Stimulated activated CD8-positive, alpha-beta memory T cell treated with anti-CD3 and anti-CD28 coated beads, Interleukin-2, amount 100 ng/mL, for 48 hours (primary cell): ENCODE measurements at regions not wholly inside any gene's neighbourhood (a gene's known extent, or its start where the extent isn't known, plus 50 kb on each side); places are given as distances from the start of the nearest gene placed in this dataset.
"Not testable (repeated sequence)": the region's sequence is repeated elsewhere in the genome, so short reads cannot be mapped to it uniquely, and the experiment has no call there.

Experiments
- DNase-seq, 2 donors: peaks; one replicate each; pipeline ENCODE4 v3.0.0-alpha.2; 2020; ENCODE audit warnings: low read depth in 2 of 2

DNA sequence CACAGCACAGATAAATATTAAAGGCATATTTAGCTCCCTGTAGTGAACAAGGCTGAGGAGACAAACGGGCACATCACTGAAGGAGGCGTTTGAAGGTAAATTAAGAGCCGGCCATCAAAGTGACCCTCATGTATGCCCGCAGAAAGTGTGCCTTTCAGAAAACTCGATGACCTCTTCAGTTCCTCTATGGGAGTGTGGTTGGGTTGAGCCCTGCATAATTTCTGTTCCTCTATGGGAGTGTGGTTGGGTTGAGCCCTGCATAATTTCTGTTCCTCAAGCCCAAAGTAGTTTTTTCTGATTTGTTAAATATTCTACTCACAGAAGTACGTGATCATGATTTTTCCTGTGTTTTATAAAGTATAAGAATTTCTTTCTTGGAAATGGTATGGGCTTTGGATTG is 568.5 kb downstream of the TSN start:
- DNase-seq, result no peak

DNA sequence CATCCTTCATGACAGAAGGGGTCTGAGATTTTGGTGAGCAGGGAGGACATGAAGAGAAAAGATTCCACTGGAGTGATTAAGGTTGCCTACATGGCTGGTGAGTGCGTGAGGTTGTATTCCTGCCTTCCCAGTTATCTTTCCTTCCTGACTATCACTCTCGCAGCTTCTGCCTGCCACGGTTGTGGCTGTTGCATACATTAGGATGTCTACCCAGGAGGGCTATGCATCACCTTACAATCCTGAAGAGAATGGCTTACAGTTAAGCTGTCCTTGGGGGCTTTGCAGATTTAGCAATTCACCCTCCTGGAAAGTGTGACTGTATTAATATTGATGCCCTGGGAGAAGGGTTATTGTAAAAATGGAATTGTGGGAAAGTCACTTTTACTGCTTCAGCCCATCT is 571.0 kb downstream of the TSN start:
- no peak for DNase-seq

DNA sequence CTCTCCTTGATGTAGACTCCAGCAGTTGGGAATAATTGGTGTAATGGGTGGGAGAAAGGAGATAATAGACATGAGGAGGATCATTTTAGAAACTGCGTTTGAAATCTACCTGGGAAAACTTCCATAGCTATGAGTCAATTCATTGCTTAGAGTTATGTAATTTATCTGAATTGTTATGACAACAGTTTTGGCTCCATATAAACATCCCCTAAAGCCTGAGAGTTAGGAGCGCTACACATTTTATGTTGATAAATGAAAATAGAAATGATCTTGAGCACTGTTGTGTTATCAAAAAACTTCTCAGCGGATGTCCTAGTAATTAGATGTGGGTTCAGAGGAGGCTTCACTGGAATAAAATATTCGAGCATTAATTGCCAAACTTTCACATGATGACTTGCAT is 573.4 kb downstream of the TSN start:
- DNase-seq, result no peak

DNA sequence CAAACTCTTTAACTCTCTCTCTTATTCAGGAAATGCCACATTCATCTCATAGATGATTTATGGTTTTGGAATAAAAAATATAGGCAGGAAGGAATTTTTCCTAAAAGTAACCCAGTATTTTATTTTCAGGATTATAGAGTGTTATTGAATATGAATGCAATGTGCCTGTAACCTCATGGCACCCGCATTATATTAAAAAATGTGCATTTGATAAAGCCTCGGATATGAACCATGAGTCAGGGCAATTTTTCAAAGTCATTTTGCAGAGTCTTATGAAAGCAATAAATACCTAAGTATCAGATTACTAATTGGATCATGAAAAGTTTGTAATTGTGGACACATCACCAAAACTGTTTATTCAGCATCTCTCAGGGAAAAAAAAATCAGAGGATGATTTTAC is 573.8 kb downstream of the TSN start:
- DNase-seq, result no peak

DNA sequence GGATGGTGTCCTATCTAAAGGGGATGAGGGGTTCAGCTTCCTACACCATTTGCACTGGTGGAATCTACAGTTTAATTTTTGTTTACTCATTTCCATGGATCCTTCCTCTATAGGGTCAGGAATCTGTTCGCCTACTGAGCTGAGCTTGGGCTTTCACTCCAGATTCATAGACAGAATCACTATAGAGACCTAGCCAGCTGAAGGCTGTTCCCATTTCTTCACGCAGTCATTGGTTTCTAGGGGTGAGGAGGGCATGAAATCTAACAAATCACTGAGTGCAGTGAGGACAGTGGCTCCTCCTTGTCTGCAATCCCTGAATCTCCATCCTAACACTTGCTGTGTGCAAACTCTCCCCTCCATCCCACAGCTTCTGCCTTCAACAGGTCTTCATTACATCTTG is 578.5 kb downstream of the TSN start:
- DNase-seq, result no peak

DNA sequence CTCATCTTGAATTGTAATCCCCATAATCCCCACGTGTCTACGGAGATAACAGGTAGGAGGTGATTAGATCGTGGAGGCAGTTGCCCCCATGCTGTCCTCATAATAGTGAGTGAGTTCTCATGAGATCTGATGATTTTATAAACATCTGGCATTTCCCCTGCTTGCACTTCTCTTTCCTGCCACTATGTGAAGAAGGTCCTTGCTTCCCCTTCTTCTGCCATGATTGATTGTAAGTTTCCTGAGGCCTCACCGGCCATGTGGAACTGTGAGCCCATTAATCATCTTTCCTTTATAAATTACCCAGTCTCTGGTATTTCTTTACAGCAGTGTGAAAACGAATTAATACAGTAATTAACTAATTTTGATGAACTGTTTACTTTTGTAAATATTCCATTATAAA is 582.5 kb downstream of the TSN start:
- DNase-seq, result no peak

DNA sequence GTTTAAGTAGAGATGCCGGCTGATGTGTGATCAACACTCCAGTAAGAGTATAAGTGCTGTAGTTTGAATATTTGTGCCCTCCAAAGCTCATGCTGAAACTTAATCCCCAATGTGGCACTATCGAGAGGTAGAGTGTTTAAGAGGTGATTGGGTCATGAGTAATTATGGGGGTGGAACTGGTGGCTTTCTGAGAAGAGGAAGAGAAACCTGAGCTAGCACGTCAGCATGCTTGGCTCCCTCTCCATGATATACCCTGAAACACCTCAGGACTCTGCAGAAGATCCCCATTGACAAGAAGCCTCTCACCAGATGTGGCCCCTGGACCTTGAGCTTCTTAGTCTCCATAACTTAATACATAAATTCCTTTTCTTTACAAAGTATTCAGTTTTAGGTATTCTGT is 584.8 kb downstream of the TSN start:
- DNase-seq, result no peak

DNA sequence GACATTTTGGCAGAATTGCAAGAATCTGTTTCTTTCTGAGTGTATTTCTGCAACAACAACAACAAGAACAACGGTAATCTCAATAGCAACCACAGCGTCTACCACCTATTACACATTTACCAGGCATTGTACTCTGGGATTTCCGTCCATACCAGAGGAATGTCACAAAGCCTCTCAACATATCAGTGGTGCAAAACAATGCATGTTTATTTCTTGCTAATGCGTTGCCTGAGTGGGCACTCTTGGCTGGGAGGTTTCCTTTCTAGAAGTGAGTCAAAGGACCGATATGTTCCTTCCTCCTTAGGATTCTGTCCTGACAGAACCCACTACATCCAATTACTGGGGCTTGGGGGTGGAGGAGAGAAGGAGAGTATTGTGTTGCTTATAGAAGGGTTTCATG is 585.6 kb downstream of the TSN start:
- no peak for DNase-seq

DNA sequence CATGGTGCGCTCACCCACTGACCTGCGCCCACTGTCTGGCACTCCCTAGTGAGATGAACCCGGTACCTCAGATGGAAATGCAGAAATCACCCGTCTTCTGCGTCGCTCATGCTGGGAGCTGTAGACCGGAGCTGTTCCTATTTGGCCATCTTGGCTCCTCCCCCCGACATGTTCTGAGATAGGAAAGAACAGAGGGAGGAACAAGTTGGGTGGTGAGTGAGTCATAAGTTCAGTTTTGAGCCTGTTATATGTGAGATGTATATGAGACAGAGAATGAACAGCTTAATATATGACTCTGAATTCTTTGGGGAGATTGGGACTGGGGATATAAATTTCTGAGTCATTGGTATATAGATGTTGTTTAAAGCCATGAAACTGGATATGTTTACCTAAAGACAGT is 596.7 kb downstream of the TSN start:
- DNase-seq, result not testable (repeated sequence)

DNA sequence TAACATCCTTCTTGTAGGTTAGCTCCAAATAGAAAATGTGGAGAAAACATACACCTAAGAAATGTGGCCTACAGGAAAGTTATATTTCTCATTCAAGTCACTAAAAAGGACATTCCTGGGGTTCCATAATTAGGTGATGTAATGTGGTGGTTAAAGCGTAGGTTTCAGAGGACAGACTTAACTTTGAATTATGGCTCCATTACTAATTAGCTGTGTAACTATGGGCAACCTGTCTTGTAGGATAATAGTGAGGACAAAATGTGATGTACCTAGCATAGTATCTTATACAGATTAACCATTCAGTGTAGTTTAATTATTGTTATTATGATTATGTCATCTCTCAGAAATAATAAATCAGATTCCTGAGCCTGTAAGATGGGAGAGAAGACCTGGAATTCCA is 602.5 kb downstream of the TSN start:
- DNase-seq, result no peak

DNA sequence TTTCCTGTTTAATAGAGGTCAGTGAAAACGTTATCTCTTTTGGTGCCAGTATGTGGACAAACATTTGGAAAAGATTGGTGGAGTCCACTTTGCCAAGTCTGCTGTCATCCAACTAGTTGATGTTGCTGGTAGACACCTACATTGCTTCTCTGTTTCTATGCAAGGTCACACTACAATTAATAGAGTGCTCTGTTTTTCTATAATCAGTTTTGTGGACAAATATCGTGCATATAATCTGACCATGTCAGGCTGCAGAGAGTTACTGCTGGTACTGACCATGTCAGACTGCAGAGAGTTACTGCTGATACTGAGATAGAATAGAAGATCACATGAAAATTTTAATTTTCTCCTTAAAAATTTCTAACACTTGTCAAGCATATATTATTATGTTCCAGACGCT is 603.3 kb downstream of the TSN start:
- DNase-seq, result no peak

DNA sequence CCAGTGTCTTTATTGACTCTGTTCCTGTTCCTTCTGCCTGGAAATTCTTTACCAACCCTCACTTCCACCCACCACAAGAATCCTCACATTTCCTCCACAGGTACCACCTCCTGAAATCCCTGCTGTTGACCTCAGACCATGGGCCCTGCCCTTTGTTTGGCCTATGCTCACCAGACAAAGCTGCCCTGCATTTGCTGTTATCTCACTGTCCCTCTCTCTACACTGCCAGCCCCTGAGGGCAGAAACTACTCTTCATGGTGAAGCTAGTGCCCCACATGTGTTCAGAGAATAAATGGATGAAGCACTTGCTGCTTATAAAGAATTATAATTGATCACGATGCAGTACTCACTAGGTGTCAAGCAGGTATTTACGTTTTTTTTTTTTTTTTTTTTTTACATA is 608.4 kb downstream of the TSN start:
- DNase-seq, result no peak

DNA sequence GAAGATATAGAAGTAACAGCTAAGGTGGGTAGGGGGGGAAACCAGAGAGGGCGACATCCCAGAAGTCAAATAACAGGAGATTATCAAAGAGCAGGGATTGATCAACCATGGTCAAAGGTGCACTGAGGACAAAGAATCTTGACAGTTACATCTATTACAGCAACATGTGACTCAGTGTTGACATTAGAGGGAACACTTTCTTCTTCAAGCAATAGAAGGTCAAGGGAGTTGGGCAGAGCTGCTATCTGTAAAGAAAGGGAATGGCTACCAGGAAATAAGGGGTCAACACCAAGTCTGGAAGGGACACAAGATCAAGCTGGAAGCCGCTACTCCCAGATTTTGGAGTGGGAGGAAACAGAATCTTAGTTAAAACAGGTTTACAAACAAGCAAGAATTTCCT is 611.0 kb downstream of the TSN start:
- no peak for DNase-seq

DNA sequence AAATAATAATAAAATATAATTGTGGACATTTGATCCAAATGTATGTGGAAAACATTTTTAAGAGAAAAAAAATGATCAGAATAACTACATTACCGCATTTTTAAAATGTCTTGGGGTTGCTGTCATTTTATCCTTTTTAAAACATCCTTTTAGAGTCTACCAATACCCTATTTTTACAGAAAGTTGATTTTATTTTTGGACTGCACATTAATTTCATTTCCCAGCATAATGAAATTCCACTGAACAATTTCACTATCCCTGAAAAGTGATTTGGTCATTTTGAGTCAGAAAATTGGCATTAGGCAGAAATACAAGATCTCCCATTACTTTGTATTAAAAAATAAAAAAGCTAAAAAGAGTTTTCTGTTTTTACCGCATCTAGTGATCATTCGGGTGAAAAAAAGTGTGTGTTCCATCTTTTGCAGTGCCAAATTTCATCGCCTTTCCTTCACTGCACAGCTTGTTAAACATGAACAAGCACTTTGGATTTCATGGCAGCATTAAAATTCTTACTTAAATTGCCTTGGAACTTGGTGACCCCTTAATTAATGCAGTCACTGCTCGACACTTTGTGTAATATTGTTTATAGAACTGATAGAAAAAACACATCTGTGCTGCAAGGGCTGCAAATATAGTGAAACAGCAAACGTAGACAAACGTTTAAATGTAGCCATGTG is 611.7 kb downstream of the TSN start:
- DNase-seq, result no peak

DNA sequence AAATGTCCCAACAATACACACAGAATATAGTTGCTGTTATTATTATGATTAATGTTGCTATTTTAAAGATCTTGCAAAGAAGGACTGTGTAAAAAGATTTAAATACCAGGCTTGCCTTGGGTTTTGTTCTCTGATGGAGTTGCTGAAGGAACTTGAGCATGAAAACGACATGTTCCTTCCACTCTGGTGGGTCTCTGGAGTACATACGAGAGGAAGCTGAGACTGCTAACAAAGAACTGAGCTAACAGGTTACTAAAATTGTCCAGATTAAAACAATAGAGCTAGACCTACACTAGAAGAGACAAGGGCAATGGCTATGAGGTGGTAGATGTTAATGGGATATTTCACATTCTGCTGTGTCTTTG is 612.2 kb downstream of the TSN start:
- DNase-seq, result no peak

DNA sequence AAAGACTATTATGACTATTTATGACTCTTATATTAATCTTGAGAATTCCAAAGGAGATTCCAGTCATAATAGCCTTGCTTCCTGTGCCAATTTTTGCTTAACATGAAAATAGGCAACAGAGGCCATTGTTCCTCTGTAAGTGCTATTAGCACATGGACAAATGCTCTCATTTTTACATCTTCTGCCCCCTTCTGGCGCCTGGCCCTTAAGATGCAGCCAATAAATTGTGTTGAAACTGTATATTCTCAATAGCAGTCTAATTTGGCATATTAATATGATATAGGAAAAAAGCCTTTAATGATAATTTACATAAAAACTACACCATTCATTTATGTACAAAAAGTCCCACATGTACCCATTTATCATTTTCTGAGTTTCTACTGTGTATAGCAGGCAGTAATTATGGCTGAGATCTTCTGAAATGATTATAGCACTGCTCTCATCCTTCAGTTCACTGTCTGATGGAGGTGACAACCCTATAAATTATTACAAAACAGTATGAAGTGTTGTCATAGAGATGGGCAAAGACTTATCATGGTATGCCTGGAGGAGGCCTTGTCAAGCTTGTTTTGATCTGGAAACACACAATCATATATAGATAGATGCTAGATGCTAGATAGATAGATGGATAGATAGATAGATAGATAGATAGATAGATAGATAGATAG is 613.3 kb downstream of the TSN start:
- DNase-seq, result no peak

DNA sequence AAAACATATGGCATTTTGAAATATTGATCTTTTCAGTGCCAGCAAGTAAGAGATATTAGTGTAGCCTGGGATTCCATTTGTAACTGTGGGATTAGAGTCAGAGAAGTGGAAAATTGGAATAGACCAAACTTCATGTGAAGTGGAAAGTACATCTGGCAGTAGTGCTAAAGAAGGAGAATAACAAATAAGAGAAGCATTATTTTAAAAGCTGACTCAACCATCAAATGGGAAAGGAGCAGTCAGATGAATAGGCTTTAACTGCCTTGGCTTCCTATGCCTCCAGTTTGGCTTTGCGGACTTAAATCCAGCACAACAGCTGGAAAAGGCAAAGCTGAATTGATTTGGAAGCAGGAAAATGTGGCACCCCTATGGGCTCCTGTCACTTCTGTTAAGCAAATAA is 623.1 kb downstream of the TSN start:
- DNase-seq, result no peak

DNA sequence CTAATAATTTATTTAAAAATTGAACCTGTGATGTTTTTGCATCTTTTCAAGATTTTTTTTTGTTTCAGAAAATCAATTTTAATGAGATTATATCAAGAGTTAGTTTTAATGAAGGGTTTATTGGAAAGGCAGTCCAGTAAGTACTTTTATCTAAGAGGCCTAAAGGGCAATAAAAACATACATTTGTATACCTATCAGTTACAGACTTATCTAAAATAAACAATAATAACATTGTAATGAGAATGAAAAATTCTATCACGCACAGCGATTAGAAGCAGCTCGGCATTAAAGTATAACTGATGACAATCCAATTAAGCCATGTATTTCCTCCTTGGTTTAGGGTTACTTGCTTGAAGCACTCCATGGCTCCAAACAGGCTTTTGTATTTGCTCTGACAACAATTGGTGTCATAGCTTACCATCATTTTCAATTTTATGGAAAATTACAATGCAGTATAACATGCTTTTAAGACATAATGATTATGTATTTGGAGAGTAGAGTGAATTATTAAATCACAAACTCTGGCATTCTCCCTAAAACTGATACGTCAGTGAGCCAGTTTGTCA is 629.4 kb downstream of the TSN start:
- DNase-seq, result no peak

DNA sequence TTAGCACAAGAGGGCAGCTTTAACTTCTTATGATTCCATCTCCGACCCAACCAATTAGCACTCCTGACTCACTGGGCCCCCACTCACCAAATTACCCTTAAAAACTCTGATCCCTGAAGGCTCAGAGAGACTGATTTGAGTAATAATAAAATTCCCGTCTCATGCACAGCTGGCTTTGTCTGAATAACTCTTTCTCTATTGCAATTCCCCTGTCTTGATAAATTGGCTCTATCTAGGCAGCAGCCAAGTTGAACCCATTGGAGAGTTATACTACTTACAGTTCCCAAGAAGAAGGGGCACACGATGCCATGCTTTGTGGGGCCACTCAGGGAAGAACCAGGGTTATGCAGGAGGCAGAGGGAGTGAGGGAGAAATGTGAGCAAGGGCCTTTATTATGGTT is 632.8 kb downstream of the TSN start:
- DNase-seq, result no peak

DNA sequence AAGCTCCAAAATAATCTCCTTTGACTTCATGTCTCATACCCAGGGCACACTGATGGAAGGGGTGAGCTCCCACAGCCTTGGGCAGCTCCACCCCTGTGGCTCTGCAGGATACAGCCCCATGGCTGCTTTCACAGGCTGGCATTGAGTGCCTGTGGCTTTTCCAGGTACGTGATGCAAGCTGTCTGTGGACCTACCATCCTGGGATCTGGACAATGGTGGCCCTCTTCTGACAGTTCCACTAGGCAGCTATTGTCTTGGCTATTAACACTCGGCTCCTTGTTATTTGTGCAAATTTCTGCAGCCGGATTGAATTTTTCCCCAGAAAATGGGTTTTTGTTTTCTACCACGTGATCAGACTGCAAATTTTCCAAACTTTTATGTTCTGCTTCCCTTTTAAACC is 634.2 kb downstream of the TSN start:
- no peak for DNase-seq

DNA sequence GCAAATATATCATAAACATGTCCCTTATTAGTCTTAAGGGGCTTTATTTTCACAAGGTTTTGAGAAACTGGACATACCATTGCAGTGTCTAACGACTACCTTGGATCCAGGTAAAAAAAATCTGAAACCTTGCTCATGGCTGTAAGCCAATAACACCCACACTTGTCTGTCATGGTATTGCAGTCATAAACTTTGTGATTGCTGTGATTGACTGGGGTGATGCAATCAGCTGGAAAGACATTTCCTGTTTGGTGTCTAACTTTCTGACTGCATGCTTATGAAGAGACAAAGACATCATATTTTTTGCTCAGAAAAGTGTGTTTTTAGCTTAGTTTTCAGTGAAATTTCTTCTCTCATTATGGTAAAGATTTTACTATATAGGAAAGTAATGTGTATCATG is 635.0 kb downstream of the TSN start:
- DNase-seq, result no peak

DNA sequence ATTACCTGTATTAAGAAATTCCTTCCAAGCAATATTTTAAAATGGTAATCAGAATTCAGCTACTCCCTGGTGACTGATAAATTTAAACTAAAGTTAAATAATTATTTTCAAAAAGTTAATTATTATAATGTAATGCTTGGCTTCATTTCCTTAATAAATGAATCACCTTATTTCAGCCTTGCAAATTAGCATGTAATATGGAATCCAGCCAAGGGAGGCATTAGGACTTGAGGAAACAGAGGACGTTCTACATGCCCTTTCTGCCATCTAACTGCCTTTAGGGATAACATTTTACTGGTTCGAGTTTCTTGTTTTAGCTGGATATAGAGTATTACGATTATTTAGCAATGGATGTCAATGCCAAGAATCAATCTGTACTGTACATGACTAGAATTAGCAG is 636.3 kb downstream of the TSN start:
- no peak for DNase-seq

DNA sequence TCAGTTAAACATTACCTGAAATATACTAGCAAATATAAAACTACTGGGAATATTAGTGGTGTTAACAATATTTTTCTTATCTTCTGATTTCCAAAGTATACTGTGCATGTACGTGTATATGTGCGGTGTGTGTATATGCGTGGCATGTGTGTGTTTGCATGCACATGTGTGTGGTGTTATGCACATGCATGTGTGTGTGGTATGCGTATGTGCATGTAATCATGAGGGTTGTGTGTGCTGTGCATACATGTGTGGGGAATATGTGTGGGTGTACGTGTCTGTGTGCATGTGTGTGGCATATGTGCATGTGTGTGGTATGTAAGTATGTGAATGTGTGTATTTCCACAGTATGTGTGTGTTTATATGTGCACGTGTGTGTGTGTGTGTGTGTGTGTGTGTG is 640.2 kb downstream of the TSN start:
- DNase-seq, result no peak

DNA sequence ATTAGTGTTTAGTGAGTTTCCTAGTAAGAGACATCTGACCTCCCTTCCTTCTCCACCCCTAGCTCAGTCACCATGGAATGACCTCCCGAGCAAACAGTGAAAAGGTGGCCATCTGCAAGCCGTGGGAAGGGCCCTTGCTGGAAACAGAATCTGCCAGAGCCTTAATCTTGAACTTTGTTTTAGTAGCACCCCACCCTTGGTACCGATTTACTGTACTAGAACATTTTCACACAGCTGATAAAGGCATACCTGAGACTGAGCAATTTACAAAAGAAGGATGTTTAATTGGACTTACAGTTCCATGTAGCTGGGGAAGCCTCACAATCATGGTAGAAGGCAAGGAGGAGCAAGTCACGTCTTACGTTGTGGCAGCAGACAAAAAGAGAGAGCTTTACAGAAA is 655.8 kb downstream of the TSN start:
- DNase-seq, result no peak
